ENCODE measurements at regions not wholly inside any gene's neighbourhood (a gene's known extent, or its start where the extent isn't known, plus 50 kb on each side); places are given as distances from the start of the nearest gene placed in this dataset.

DNA sequence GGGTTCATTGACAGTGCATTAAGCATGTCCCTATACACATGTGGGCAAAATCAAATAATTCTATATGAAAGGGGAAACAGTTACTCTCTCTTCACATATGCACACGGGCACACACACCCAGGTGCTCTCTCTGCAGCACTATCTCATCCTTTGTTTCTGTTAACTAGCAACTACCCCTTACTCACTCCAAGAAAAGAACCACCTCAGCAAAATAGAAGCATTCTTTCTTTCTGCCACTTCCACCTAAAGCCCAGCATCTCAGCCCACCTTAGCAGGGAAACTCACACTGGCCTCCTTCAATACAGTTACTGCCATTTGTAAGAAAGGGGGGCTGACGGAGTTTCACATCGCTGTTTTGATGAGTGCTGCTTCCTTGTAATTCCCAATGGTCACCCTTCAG lies 216.3 kb upstream of the ID2 start:
- DNase-seq: no peak

DNA sequence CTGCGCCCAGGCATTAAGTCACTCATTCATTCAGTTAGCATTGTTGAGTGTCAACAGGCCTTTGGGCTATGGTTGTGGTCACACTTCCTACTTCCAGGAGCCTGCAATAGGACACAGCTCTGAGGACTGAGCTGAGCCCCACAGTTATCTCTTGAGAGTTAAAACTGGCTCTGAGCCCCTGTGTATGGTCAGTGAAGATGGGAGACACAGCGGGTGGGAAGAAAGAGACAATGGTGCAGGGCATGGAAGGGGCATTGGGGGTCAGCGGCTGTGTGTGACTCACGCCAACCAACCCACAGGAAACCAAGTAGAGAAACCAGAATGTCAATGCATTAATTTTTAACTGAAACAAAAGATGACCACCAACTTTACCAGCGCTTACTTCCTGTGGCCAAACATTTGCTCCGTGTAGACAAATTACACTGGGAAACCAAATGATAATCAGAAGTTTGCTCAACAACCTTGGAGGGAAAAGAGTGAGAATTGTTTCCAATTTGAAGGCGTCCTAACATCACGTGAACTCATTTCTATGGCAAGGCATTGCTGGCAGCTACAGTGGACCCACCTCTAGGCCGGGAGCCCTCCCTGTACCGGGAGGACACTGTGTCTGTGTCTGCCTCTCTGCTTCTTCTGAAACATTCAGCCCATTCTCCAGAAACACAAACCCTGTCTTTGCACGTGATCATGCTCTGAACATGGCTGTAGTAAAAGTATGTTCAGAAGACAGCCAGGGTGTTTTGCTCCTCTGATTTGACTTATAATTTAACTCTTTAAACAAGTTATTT lies 212.0 kb upstream of the ID2 start:
- no peak overlapping the region for H3K27ac ChIP-seq
- no peak for DNase-seq
- TF ChIP-seq POLR2A (IDR thresholded peaks at IDR 0.05): no peak
- TF ChIP-seq, protein P1, sequence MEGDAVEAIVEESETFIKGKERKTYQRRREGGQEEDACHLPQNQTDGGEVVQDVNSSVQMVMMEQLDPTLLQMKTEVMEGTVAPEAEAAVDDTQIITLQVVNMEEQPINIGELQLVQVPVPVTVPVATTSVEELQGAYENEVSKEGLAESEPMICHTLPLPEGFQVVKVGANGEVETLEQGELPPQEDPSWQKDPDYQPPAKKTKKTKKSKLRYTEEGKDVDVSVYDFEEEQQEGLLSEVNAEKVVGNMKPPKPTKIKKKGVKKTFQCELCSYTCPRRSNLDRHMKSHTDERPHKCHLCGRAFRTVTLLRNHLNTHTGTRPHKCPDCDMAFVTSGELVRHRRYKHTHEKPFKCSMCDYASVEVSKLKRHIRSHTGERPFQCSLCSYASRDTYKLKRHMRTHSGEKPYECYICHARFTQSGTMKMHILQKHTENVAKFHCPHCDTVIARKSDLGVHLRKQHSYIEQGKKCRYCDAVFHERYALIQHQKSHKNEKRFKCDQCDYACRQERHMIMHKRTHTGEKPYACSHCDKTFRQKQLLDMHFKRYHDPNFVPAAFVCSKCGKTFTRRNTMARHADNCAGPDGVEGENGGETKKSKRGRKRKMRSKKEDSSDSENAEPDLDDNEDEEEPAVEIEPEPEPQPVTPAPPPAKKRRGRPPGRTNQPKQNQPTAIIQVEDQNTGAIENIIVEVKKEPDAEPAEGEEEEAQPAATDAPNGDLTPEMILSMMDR (IDR thresholded peaks at IDR 0.05): no peak
- no peaks in the 10 kb centered on the region for H3K27me3 ChIP-seq
- no peak overlapping the region for H3K4me3 ChIP-seq
- H3K36me3 ChIP-seq: no peaks in the 10 kb centered on the region
- no peaks in the 10 kb centered on the region for H3K4me1 ChIP-seq
- intact Hi-C loops (cut with DNase I; ENCODE audit: low total_unique reads): no loop called here
- H3K9me3 ChIP-seq: no peaks in the 10 kb centered on the region

More for the DNA sequence above, 216.3 kb upstream of the ID2 start:
- no peaks in the 10 kb centered on the region for H3K36me3 ChIP-seq
- intact Hi-C loops (cut with DNase I; ENCODE audit: low total_unique reads): no loop called here
- TF ChIP-seq, protein P1 (IDR thresholded peaks at IDR 0.05): no peak
- TF ChIP-seq POLR2A (IDR thresholded peaks at IDR 0.05): no peak
- no peak overlapping the region for H3K4me3 ChIP-seq
- no peaks in the 10 kb centered on the region for H3K9me3 ChIP-seq
- no peak overlapping the region for H3K27ac ChIP-seq
- H3K4me1 ChIP-seq: no peaks in the 10 kb centered on the region
- H3K27me3 ChIP-seq: no peaks in the 10 kb centered on the region

DNA sequence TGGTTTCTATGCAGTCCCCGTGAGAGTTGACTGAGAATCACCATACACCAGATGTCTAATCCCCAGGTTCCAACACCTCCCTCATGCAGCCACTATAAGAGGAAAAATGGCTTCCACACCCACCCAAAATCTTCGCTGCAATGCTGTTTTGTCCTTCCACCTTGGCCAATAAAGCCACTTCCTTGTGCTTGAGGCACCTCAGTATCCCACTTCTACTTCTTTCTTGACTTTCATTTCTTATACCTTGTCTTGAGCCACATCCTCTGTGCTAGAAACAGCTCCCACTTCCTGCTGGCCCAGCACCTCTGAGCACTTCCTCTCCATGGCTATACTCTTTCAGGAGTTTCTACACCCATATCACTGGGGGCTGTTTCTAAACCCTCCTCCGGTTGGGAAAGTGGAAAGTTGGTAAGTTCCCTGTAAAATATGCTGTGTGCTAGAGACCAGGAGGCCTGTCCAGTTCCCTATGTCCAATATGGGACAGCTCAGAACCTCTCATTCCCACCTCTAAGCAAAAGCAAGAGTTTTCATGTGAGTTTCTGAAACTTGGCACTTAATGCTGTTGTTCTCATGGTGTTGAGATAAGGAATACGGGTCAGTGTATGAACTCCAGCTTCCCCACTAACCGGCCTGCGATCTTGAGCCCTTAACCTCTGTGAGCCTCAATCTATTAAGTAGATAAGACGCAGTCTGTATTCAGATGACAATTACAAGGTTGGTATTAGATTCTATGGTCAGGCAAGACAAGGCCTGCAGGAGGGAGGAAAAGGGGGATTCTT lies 209.1 kb upstream of the ID2 start:
- no peak for TF ChIP-seq POLR2A (IDR thresholded peaks at IDR 0.05)
- TF ChIP-seq, protein P1 (IDR thresholded peaks at IDR 0.05): no peak
- H3K27me3 ChIP-seq: no peaks in the 10 kb centered on the region
- no peaks in the 10 kb centered on the region for H3K4me1 ChIP-seq
- no peaks in the 10 kb centered on the region for H3K9me3 ChIP-seq
- DNase-seq: no peak
- no peak overlapping the region for H3K27ac ChIP-seq
- no peaks in the 10 kb centered on the region for H3K36me3 ChIP-seq
- intact Hi-C loops (cut with DNase I; ENCODE audit: low total_unique reads): no loop called here
- no peak overlapping the region for H3K4me3 ChIP-seq

DNA sequence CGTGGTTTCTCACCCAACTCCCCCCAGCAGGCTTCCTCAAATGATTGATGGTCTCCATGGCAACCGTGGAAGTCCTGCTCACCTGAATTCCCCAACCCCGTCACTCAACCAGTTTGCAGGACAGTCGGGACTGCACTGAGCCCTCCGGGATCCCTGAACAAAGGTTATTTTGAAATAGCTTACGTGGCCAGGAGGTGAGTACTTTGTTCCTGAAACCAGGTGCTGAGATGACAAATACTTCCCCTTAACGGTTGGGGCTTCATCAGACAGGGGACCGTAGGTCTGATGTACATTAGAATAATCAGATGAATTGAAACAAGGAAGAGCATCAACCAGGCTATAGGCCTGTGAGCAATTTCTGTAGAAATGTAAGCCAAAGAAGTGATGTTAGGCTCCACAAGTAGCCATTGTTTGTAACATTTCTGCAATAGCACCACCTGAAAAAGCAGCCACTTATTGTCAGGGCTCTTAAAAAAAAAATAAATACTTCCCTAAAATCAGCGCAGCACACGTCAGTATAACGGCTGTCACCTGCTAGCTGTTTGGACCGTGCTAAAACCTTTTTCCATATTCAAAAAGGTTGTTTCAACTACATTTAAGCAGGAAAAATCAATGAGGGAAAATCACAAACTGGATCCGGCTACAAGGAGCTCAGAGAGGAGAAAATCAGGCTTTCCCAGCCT lies 206.4 kb upstream of the ID2 start:
- H3K36me3 ChIP-seq: no peaks in the 10 kb centered on the region
- no peaks in the 10 kb centered on the region for H3K9me3 ChIP-seq
- DNase-seq: no peak
- no peaks in the 10 kb centered on the region for H3K4me1 ChIP-seq
- H3K27ac ChIP-seq: no peak overlapping the region
- no peaks in the 10 kb centered on the region for H3K27me3 ChIP-seq
- intact Hi-C loops (cut with DNase I; ENCODE audit: low total_unique reads): no loop called here
- H3K4me3 ChIP-seq: no peak overlapping the region
- TF ChIP-seq POLR2A (IDR thresholded peaks at IDR 0.05): no peak
- TF ChIP-seq, protein P1 (IDR thresholded peaks at IDR 0.05): no peak
